Renal cortex interstitium (tissue), 11 donors: ENCODE measurements at regions not wholly inside any gene's neighbourhood (a gene's known extent, or its start where the extent isn't known, plus 50 kb on each side); places are given as distances from the start of the nearest gene placed in this dataset.
A peak's percentile ranks its signal among the peaks of the same experiment; 100 is the strongest.

Experiments
- DNase-seq, 11 donors: peaks; one replicate each; pipeline ENCODE4 v3.0.0-alpha.2; 2013; ENCODE audit warnings: low read depth in 9 of 11, low spot score in 4 of 11; ENCODE audit errors: extremely low read depth in 1 of 11

- DNase-seq: no peak
Observed at GRCh38 chr12:124491856-124492420, 75.5 kb downstream of the NCOR2 start.

DNA sequence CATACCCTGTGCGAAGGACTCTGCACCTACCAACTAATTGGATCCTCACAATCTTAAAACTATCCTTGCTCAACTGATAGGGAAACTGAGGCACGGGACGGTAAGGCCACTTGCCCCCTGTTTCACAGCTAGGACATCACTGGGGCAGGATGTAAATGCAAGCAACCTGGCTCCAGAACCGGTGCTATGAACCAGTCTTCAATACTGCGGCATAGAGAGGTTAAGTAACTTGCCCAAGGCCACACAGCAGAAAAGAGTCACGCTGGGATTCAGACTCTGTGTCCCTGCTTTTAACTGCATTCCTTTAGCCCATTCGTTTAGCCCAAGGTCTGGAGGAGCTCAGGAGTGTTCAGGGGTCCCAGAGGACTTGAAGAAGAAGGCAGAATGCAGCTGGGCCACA lies 76.1 kb downstream of the NCOR2 start:
- no peak for DNase-seq

DNA sequence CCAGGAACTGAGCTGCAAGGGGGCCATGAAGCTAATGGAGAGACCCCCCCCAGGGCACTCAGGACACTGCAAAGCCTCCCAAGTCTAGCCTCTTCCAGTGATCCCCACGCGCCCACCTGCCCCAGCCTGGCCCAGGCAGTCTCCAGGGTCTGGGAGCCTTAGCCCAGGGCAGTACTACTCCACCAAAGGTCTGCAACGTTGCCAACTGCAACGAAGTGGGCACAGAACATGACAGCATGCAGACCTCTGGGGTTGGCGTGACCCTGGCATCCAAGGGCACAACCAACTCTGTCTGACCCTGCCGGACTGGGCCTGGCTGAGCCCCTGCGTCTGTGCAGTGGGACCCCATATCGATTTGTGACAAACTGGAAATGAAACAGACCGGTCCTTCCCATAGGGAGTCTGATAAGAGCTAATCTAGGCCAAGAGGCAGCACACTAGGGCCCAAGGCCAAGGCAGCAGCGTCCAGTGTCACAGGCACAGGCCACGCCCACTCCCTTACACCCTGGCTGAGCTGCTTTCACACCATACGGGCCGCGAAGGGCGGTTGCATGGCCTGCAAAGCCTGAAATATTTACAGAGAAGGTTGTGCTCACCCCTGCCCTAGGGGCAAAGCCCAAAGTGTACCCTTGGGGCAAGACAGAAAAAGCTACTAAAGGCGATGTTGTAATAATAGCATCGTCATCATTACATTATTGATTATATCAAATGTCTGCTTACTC lies 76.7 kb downstream of the NCOR2 start:
- DNase-seq: no peak

GRCh38 chr12:124489915-124490583 lies 77.4 kb downstream of the NCOR2 start:
- no peak for DNase-seq

DNA sequence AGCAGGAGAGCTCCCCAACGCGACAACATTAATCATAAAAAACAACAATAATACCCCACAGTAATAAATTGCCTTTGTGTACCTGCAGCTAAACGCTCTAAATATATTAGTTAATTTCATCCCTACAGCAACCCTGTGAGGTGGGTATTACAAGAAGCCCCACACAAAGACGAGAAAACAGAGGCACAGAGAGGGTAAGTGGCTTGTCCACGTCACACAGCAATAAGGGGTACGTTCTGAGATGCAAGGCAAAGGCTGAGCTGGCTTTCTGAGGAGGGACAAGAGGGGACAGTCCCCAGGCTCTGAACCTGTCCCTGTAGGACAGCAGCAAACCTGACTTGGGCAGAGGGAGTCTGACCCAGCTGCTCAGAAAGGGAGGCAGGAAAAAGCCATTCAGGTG lies 78.2 kb downstream of the NCOR2 start:
- no peak for DNase-seq

- no peak for DNase-seq
Observed at GRCh38 chr12:124488520-124488919, 78.9 kb downstream of the NCOR2 start.

- DNase-seq: no peak
Observed at GRCh38 chr12:124487834-124488165, 79.6 kb downstream of the NCOR2 start.

- DNase-seq: no peak
Observed at GRCh38 chr12:124487066-124487833, 80.2 kb downstream of the NCOR2 start.

GRCh38 chr12:124486346-124486963 lies 81.0 kb downstream of the NCOR2 start:
- DNase-seq: no peak

- no peak for DNase-seq
Observed at GRCh38 chr12:124485371-124485770, 82.0 kb downstream of the NCOR2 start.

DNA sequence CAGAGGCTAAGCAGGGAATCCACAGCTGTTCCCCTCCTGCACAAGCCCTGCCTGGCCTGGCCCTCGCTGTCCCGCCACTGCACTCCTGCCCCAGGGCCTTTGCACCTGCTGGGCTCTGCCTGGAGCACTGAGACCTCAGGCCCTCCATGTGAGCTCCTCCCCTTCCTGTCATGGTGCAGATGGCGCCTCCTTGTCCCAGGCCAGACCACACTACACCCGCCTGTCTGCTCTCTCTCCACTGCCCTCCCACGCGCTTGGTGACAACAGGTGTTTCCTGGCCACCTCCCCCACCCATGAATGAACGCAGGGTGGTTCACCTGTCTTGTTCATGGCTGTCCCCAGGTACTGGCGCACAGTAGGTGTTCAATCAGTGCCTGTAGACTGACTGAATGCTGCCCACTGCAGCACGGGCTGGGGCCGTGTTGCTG lies 82.9 kb downstream of the NCOR2 start:
- no peak for DNase-seq

GRCh38 chr12:124484067-124484466 lies 83.3 kb downstream of the NCOR2 start:
- DNase-seq: no peak

DNA sequence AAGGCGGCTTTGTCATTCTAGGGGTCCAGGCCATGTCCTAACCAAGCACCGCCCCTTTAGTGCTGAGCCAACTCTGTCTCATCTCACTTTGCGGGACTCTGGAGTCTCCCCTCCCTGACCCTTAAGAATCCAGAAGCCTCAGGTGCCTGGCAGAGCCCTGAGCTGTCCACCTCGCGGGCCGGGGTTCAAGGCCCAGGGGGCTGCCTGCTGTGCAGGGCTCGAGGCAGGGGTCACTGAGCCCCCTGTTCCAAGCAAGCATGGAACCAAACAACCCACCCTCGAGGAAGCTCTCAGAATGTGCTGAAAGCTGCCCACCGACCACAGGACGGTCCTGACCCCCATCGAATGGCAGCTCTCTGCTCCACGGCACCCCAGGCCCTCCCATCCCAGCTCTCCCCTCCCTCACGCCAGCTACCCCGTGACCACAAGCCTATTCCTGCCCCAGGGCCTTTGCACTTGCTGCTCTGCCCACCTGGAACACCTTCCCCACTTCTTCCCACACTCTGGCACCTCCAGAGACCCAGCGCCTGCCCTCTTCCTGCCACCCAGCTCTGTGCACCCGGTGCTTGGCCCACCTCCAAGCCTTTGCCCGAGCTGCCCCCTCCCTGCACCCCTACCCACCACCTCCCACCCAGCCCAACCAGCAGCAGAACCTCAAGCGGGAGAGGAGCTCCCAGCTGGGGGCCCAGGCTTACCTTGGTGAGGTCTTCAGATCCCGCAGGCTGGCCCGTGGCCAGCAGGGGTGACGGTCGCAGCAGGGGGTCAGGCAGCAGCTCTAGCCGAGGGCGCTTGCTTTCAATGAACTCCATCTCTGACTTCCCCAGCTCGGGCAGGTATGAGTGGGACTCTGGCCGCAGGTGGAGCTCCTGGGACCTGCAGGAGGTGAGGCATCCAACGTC lies 84.3 kb downstream of the NCOR2 start:
- DNase-seq: no peak

DNA sequence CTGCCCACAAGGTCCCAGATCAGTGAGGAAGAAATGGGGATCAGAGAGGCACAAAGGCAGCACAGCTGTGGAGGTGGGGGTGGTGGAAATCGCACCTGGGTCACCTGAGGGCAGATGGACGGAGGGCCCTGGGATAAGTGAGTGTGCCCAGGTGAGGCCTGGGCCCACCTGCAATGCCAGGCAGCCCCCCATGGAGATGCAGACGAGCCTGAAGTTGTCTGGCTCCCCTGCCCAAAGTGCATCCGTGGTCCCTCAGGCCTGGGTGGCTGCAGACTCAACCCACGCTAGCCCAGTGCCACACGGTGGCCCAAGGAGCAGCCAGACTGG lies 84.9 kb downstream of the NCOR2 start:
- no peak for DNase-seq

GRCh38 chr12:124481772-124482566 lies 85.4 kb downstream of the NCOR2 start:
- no peak for DNase-seq

GRCh38 chr12:124481257-124481750 lies 86.1 kb downstream of the NCOR2 start:
- no peak for DNase-seq

DNA sequence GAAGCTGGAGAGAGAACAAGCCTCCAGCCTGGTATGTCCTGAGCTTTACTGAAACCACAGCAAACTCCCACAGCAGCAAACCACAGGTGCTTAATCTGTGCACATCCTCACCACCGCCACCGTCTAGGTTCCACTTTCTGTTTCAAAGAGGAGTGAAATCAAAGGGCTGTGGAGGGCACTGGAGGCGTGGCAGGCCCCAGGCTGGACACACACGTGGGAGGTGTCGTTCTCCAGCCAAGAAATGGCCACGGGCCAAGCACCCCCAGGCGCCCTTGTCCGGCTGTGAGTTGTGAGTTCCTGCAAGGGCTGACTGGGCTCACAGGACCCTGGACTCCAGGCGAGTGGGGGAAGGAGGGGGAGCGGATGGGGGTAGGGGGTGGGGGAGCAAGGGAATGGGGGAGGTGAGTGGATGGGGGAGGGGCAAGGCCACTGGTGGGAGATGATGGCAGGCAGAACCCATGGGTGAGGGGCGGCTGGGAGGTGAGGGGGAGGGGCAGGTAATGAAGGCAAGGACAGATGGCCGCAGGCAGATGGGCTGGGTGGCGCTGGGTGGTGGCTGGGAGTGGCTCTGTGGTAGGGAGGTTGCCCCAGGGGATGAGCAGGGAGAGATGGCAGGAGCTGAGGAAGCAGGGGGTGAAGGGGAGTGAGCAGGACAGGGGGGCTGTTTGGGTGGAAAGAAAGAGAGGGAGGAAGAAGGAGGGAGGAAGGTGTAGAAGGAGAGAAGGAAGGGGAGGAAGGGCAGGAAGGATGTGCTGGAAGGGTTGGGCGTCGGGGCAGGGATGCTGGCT lies 86.7 kb downstream of the NCOR2 start:
- DNase-seq: peak in 8 of 11 donors; percentile 53 to 82 (median 60)
